CD4-positive, alpha-beta T cell (primary cell): ENCODE measurements at regions not wholly inside any gene's neighbourhood (a gene's known extent, or its start where the extent isn't known, plus 50 kb on each side); places are given as distances from the start of the nearest gene placed in this dataset.

Experiments used
- ATAC-seq: fragments of 200-7000 bp; cut with Tn5 transposase; one replicate; pipeline ENCODE4 v1.10.0; 2022; ENCODE audit warnings: mild to moderate bottlenecking; ENCODE audit not compliant: poor library complexity
- CTCF ChIA-PET: fragments of 350-600 bp; sonication (Branson Sonifier 250); formaldehyde crosslinking; loops from one replicate; lab custom pipeline; 2021; ENCODE audit warnings: antibody characterized with exemption, inconsistent platforms; lab: Charles Lee
- POLR2A ChIA-PET: fragments of 350-600 bp; sonication (Branson Sonifier 250); formaldehyde crosslinking; loops from one replicate; lab custom pipeline; 2021; ENCODE audit warnings: antibody characterized with exemption, inconsistent platforms; lab: Charles Lee
- DNase-seq, 14 experiments: peaks; one replicate each; pipeline ENCODE4 v3.0.0-alpha.2; 2013 to 2020; ENCODE audit warnings: mixed read lengths in 2 of 14
- H3K27ac ChIP-seq, 2 donors: one replicate each; pipeline versions ENCODE4 v1.5.1 to v1.7.0; 2013; ENCODE audit warnings: low read length in 2 of 2, low read depth in 1 of 2, mild to moderate bottlenecking in 1 of 2
- H3K27me3 ChIP-seq, 2 experiments: 1 replicate in 1 of 2; 2 replicates in 1 of 2; pipeline versions ENCODE4 v1.6.1 to v1.7.0; 2013; ENCODE audit warnings: low read length in 2 of 2, control low read depth in 1 of 2, mild to moderate bottlenecking in 1 of 2, moderate library complexity in 1 of 2; ENCODE audit not compliant: insufficient read depth in 2 of 2, control insufficient read depth in 1 of 2
- H3K36me3 ChIP-seq: one replicate; pipeline ENCODE4 v1.6.1; 2013; ENCODE audit warnings: low read length, control low read depth; ENCODE audit not compliant: insufficient read depth
- H3K4me1 ChIP-seq: one replicate; pipeline ENCODE4 v1.6.1; 2013; ENCODE audit warnings: low read length, control low read depth; ENCODE audit not compliant: insufficient read depth
- H3K4me3 ChIP-seq: one replicate; pipeline ENCODE4 v1.5.1; 2013; ENCODE audit warnings: mild to moderate bottlenecking, low read length, moderate library complexity
- H3K9me3 ChIP-seq, 2 experiments: 1 replicate in 1 of 2; 2 replicates in 1 of 2; pipeline versions ENCODE4 v1.6.1 to v1.7.0; 2013; ENCODE audit warnings: low read length in 2 of 2, mild to moderate bottlenecking in 2 of 2, control low read depth in 1 of 2, moderate library complexity in 1 of 2; ENCODE audit not compliant: control insufficient read depth in 1 of 2, insufficient read depth in 1 of 2
- H3K27ac Mint-ChIP-seq: one replicate; pipeline ENCODE4 v1.8.0; 2020; ENCODE audit warnings: mixed read lengths
- H3K27me3 Mint-ChIP-seq: one replicate; pipeline ENCODE4 v1.8.0; 2021; ENCODE audit warnings: mixed read lengths
- H3K36me3 Mint-ChIP-seq: one replicate; pipeline ENCODE4 v1.8.0; 2021; ENCODE audit warnings: low read depth, mixed read lengths
- H3K4me1 Mint-ChIP-seq: one replicate; pipeline ENCODE4 v1.8.0; 2021; ENCODE audit warnings: low read depth, mixed read lengths
- H3K4me3 Mint-ChIP-seq: one replicate; pipeline ENCODE4 v1.8.0; 2020; ENCODE audit warnings: mild to moderate bottlenecking, mixed read lengths
- H3K9me3 Mint-ChIP-seq: one replicate; pipeline ENCODE4 v1.8.0; 2020; ENCODE audit warnings: mixed read lengths
- CTCF ChIP-seq: fragments of 200-600 bp; IDR thresholded peaks from one replicate; pipeline ENCODE4 v1.8.0; 2022; ENCODE audit warnings: antibody characterized with exemption, mild to moderate bottlenecking
- intact Hi-C, 2 experiments: fragments of 100-400 bp; cut with DNase I in 1 of 2; cut with micrococcal nuclease in 1 of 2; formaldehyde crosslinking; loops; one replicate each; pipeline versions ENCODE4 v1.15.1 to v1.9.0; 2023 to 2025; cut with DNase I, micrococcal nuclease

DNA sequence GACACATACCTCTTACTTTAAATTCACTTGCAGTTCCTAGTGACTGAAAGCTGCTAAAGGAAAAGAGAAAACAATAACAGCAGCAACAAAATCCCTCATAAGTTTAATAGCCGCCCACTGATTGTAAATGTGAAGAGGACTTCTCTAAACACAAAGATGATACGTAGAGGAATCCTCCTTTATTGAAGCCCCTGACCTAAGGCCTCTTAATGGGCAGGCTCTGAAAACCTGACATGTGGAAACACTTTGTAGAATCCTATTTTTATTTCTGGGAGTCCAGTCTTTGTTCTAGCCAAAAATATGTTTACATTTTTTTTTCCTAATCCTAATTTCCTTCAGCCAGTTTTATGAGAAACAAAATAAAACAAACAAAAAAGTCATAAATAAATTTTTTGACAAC, 1277.7 kb upstream of the CELF4 start:
- H3K27ac ChIP-seq = no peak overlapping the region
- H3K9me3 Mint-ChIP-seq = no peaks in the 10 kb centered on the region
- H3K9me3 ChIP-seq = peaks cover 0 to 4% of the 10 kb centered on the region in 2 experiments
- intact Hi-C loops = no loop called here
- H3K4me3 ChIP-seq = no peak overlapping the region
- ATAC-seq (no peak), DNase-seq (no peak)
- no peaks in the 10 kb centered on the region for H3K4me1 ChIP-seq
- no peaks in the 10 kb centered on the region for H3K4me1 Mint-ChIP-seq
- ChIA-PET POLR2A (no interaction called here), CTCF (no interaction called here)
- TF ChIP-seq CTCF = no peak
- H3K36me3 Mint-ChIP-seq = no peaks in the 10 kb centered on the region
- H3K27ac Mint-ChIP-seq = no peak overlapping the region
- no peaks in the 10 kb centered on the region for H3K27me3 Mint-ChIP-seq
- H3K4me3 Mint-ChIP-seq = no peak overlapping the region
- H3K27me3 ChIP-seq = no peaks in the 10 kb centered on the region
- H3K36me3 ChIP-seq = no peaks in the 10 kb centered on the region

- Histone ChIP-seq H3K27me3 (no peaks in the 10 kb centered on the region), H3K9me3 (no peaks in the 10 kb centered on the region), H3K4me3 (no peak overlapping the region), H3K4me1 (no peaks in the 10 kb centered on the region), H3K36me3 (no peaks in the 10 kb centered on the region), H3K27ac (no peak overlapping the region)
- Mint-ChIP-seq H3K27ac (no peak overlapping the region), H3K36me3 (no peaks in the 10 kb centered on the region), H3K9me3 (no peaks in the 10 kb centered on the region), H3K27me3 (no peaks in the 10 kb centered on the region), H3K4me1 (no peaks in the 10 kb centered on the region), H3K4me3 (no peak overlapping the region)
- DNase-seq (no peak), ATAC-seq (no peak)
- CTCF ChIA-PET = no interaction called here
- POLR2A ChIA-PET = no interaction called here
- TF ChIP-seq CTCF = no peak
- intact Hi-C loops = no loop called here
Measured at GRCh38 chr18:38826247-38826646, 1260.6 kb upstream of the CELF4 start.

DNA sequence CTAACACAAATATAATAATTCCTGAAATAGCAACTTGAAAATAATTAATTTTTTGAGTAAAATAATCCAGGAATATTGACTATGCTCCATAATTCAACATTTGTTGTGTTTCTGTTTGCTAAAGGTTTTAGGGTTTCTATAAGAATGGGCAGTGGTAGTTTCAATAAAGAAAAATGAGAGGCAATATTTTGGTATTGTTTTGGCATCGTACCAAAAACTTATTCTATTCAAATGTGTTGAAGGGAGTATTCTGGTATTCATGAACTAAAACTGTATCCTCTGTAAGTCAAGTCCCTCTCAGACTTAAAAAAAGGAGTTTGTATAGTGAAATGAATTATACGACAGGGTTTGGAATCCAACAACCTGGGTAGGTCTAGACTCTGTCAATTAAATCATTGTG, 1245.6 kb upstream of the CELF4 start:
- H3K27ac ChIP-seq = no peak overlapping the region
- H3K4me1 ChIP-seq = no peaks in the 10 kb centered on the region
- DNase-seq = no peak
- Mint-ChIP-seq H3K9me3 (no peaks in the 10 kb centered on the region), H3K27me3 (no peaks in the 10 kb centered on the region), H3K4me1 (no peaks in the 10 kb centered on the region), H3K4me3 (no peak overlapping the region), H3K36me3 (no peaks in the 10 kb centered on the region), H3K27ac (no peak overlapping the region)
- ATAC-seq = no peak
- ChIA-PET CTCF (no interaction called here), POLR2A (no interaction called here)
- H3K36me3 ChIP-seq = no peaks in the 10 kb centered on the region
- no peaks in the 10 kb centered on the region for H3K27me3 ChIP-seq
- TF ChIP-seq CTCF = no peak
- intact Hi-C loops = no loop called here
- H3K9me3 ChIP-seq = no peaks in the 10 kb centered on the region
- H3K4me3 ChIP-seq = no peak overlapping the region
